MM.1S (cell line): ENCODE measurements at regions not wholly inside any gene's neighbourhood (a gene's known extent, or its start where the extent isn't known, plus 50 kb on each side); places are given as distances from the start of the nearest gene placed in this dataset.

Experiments
- DNase-seq: peaks from one replicate; pipeline ENCODE4 v3.0.0-alpha.2; 2015
- H2AFZ ChIP-seq: fragments of 300-600 bp; sonication (generic); 2 replicates; pipeline ENCODE4 v1.6.0; 2016; ENCODE audit warnings: antibody characterized with exemption, low read length
- H3F3A ChIP-seq: fragments of 300-600 bp; sonication (generic); 2 replicates; pipeline ENCODE4 v1.6.1; 2016; ENCODE audit warnings: mild to moderate bottlenecking, antibody characterized with exemption, low read length, moderate library complexity, mixed read lengths; ENCODE audit not compliant: insufficient read depth
- H3K27ac ChIP-seq: fragments of 300-600 bp; sonication (generic); 2 replicates; pipeline ENCODE4 v1.5.1; 2016; ENCODE audit warnings: mild to moderate bottlenecking, low read length
- H3K27me3 ChIP-seq: fragments of 300-600 bp; sonication (generic); replicated peaks from 2 replicates; pipeline ENCODE4 v1.6.0; 2016; ENCODE audit warnings: low read length; ENCODE audit not compliant: insufficient read depth
- H3K36me3 ChIP-seq: fragments of 300-600 bp; sonication (generic); replicated peaks from 2 replicates; pipeline ENCODE4 v1.6.1; 2016; ENCODE audit warnings: mild to moderate bottlenecking, low read length, mixed read lengths; ENCODE audit not compliant: insufficient read depth
- H3K4me1 ChIP-seq: fragments of 300-600 bp; sonication (generic); 2 replicates; pipeline ENCODE4 v1.6.1; 2016; ENCODE audit warnings: low read length, mixed read lengths
- H3K4me2 ChIP-seq: fragments of 300-600 bp; sonication (generic); 2 replicates; pipeline ENCODE4 v1.6.0; 2016; ENCODE audit warnings: low read depth, low read length
- H3K4me3 ChIP-seq: fragments of 300-600 bp; sonication (generic); 2 replicates; pipeline ENCODE4 v1.5.1; 2016; ENCODE audit warnings: low read length, mixed read lengths
- H3K79me2 ChIP-seq: fragments of 300-600 bp; sonication (generic); 2 replicates; pipeline ENCODE4 v1.6.1; 2016; ENCODE audit warnings: mixed run types, low read length, mixed read lengths
- H3K9ac ChIP-seq: fragments of 300-600 bp; sonication (generic); 2 replicates; pipeline ENCODE4 v1.6.1; 2016; ENCODE audit warnings: low read length, mixed read lengths
- H3K9me2 ChIP-seq: fragments of 300-600 bp; sonication (generic); replicated peaks from 2 replicates; pipeline ENCODE4 v1.6.1; 2016; ENCODE audit warnings: mild to moderate bottlenecking, low read length, mixed read lengths; ENCODE audit not compliant: insufficient read depth
- H3K9me3 ChIP-seq: fragments of 300-600 bp; sonication (generic); replicated peaks from 2 replicates; pipeline ENCODE4 v1.6.1; 2016; ENCODE audit warnings: mild to moderate bottlenecking, low read length, mixed read lengths; ENCODE audit not compliant: insufficient read depth
- H4K20me1 ChIP-seq: fragments of 300-600 bp; sonication (generic); 2 replicates; pipeline ENCODE4 v1.6.1; 2016; ENCODE audit warnings: mild to moderate bottlenecking, low read length, moderate library complexity, mixed read lengths; ENCODE audit not compliant: insufficient read depth
- EZH2 ChIP-seq: fragments of 300-600 bp; sonication (generic); optimal IDR thresholded peaks from 2 replicates; pipeline ENCODE3; 2017; ENCODE audit warnings: low read depth, mild to moderate bottlenecking, antibody characterized with exemption, low read length, mixed read lengths
- EZH2phosphoT487 ChIP-seq: fragments of 300-600 bp; sonication (generic); IDR thresholded peaks from 2 replicates; pipeline ENCODE4 v1.6.1; 2018; ENCODE audit warnings: antibody characterized with exemption, low read length
- TF ChIP-seq, protein P1 (sequence below): fragments of 300-600 bp; sonication (generic); IDR thresholded peaks from 2 replicates; pipeline ENCODE4 v1.5.1; 2016; ENCODE audit warnings: antibody characterized with exemption, low read length, mixed read lengths

DNA sequence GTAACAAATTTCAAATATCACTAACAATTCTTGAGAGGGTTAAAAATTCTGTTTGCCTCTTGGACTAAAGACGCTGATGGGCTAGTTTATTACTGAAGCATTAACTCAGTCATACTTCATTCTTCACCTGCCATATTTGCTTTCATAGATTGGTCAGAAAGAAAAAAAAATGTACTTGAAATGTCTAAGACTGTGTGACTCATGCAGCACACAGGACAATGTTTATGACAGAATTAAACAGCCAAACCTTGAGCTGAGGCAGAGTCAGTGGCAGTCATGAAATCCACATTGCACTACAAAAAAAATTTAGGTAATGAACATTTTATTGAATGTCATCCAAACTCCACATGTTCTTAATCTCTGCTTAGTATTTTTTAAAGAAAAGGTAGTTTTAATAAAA, 135.6 kb downstream of the PRR20E start:
- Histone ChIP-seq H3K4me3 (no peak overlapping the region), H3K27me3 (no peaks in the 10 kb centered on the region), H3K4me1 (no peaks in the 10 kb centered on the region), H4K20me1 (no peaks in the 10 kb centered on the region), H3K9me3 (no peaks in the 10 kb centered on the region), H3K9me2 (no peaks in the 10 kb centered on the region), H3K4me2 (no peak overlapping the region), H3F3A (no peaks in the 10 kb centered on the region), H2AFZ (no peak overlapping the region), H3K79me2 (no peaks in the 10 kb centered on the region), H3K36me3 (no peaks in the 10 kb centered on the region), H3K9ac (no peak overlapping the region), H3K27ac (no peak overlapping the region)
- TF ChIP-seq, protein P1, sequence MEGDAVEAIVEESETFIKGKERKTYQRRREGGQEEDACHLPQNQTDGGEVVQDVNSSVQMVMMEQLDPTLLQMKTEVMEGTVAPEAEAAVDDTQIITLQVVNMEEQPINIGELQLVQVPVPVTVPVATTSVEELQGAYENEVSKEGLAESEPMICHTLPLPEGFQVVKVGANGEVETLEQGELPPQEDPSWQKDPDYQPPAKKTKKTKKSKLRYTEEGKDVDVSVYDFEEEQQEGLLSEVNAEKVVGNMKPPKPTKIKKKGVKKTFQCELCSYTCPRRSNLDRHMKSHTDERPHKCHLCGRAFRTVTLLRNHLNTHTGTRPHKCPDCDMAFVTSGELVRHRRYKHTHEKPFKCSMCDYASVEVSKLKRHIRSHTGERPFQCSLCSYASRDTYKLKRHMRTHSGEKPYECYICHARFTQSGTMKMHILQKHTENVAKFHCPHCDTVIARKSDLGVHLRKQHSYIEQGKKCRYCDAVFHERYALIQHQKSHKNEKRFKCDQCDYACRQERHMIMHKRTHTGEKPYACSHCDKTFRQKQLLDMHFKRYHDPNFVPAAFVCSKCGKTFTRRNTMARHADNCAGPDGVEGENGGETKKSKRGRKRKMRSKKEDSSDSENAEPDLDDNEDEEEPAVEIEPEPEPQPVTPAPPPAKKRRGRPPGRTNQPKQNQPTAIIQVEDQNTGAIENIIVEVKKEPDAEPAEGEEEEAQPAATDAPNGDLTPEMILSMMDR: no peak
- TF ChIP-seq EZH2: no peak
- no peak for TF ChIP-seq EZH2phosphoT487
- DNase-seq: no peak

DNA sequence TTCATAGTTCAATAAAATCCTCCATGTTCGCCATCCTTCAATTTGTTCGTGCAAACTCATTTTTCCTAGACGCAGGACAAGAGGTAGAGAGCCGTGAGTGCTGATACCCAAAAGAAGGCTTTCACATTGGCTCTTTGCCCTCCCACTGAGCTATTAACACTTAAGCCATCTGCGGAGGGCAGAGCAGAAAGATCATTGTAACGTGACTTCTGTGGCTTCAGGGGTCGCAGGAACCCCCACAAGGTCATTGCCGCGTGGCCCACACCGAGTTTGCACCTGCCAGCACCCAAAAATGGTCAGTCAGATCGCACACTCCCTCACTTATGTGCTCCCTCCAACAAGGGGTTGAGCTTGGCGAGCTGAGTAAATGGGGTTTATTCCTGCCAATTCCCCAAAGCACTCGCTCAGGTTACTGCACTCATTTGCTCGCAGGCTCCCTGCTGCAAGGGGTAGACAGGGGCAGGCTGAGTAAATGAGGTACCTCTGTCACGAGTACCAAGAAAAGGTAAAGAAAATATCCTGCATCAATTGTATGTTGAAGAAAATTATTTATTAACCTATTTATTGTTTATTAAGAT, 144.1 kb downstream of the PRR20E start:
- DNase-seq: no peak
- Histone ChIP-seq H3K27me3 (no peaks in the 10 kb centered on the region), H4K20me1 (no peaks in the 10 kb centered on the region), H3K36me3 (no peaks in the 10 kb centered on the region), H3K79me2 (no peaks in the 10 kb centered on the region), H3K9me3 (no peaks in the 10 kb centered on the region), H3K4me3 (no peak overlapping the region), H3F3A (no peaks in the 10 kb centered on the region), H3K4me1 (no peaks in the 10 kb centered on the region), H3K9ac (no peak overlapping the region), H3K27ac (no peak overlapping the region), H3K4me2 (no peak overlapping the region), H3K9me2 (no peaks in the 10 kb centered on the region), H2AFZ (no peak overlapping the region)
- TF ChIP-seq EZH2 (no peak), EZH2phosphoT487 (no peak)
- TF ChIP-seq, protein P1: no peak

DNA sequence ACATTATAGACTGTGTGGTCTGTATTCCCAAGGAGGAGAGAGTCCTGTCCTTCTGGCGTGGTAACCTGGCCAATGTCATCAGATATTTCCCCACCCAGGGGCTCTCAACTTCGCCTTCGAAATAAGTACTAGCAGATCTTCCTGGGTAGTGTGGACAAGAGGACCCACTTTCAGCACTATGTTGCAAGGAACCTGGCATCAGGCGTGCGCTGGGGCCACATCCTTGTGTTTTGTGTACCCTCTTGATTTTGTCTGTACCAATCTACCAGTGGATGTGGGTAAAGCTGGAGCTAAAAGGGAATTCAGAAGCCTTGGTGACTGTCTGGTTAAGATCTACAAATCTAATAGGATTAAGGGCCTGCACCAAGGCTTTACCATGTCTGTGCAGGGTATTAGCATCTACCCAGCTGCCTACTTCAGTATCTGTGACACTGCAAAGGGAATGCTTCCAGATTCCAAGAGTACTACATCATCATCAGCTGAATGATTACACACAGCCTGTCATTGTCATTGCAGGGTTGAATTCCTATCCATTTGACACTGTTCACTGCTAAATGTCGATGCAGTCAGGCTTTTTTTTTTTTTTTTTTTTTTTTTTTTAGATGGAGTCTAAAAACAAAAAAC, 148.0 kb downstream of the PRR20E start:
- Histone ChIP-seq H4K20me1 (no peaks in the 10 kb centered on the region), H3K27me3 (no peaks in the 10 kb centered on the region), H3K36me3 (no peaks in the 10 kb centered on the region), H3K9me3 (no peaks in the 10 kb centered on the region), H3K27ac (no peak overlapping the region), H2AFZ (no peak overlapping the region), H3K79me2 (no peaks in the 10 kb centered on the region), H3K9me2 (no peaks in the 10 kb centered on the region), H3K4me2 (no peak overlapping the region), H3K4me1 (no peaks in the 10 kb centered on the region), H3K9ac (no peak overlapping the region), H3K4me3 (no peak overlapping the region), H3F3A (no peaks in the 10 kb centered on the region)
- DNase-seq: no peak
- TF ChIP-seq, protein P1: no peak
